ENCODE measurements at regions not wholly inside any gene's neighbourhood (a gene's known extent, or its start where the extent isn't known, plus 50 kb on each side); places are given as distances from the start of the nearest gene placed in this dataset.

DNA sequence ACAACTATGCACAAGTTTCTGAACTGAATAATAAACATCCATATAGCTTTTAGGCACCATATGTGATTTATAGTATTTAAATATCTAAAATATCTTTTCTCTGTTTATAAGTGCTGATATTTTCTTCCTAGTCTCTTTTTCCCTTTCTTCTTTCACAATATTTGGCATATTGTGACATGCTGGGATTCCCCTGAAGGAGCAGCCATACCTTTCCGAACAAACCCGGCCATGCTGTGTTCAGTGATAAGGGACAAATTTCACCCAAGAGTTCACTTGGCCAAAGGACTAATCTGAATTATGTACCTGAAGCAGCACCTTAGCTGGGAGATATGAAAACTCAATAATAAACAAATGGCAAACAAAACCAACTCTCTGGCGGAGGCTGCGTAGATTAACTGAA is 250.8 kb downstream of the RDH14 start:
- DNase-seq (ENCODE audit: low read depth): peak; percentile 29
- no peak overlapping the region for H3K9ac ChIP-seq (ENCODE audit: low read length)

DNA sequence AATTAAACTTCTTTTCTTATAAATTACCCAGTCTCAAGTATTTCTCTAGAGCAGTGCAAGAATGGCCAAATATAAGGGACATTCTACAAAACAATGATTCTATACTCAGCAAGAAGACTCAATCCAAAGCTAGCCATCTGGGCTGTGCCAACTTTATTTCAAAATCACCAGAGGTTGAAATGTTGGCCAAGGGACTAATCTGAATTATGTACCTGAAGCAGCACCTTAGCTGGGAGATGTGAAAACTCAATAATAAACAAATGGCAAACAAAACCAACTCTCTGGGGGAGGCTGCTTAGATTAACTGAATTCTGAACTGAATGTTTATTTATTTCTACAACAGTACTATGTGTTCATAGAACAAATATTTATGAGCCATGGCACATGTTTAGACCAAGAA is 251.3 kb downstream of the RDH14 start:
- Histone ChIP-seq H3K4me3 (ENCODE audit: low read length) (no peak overlapping the region), H3K36me3 (ENCODE audit: control insufficient read depth, insufficient read depth, low read length, severe bottlenecking) (no peaks in the 10 kb centered on the region), H3K9ac (ENCODE audit: low read length) (no peak overlapping the region), H3K9me3 (ENCODE audit: control insufficient read depth, low read length) (no peaks in the 10 kb centered on the region), H3K4me1 (ENCODE audit: control insufficient read depth, insufficient read depth, low read length) (no peaks in the 10 kb centered on the region), H3K27me3 (replicated peaks; ENCODE audit: control insufficient read depth, insufficient read depth, low read length) (no peaks in the 10 kb centered on the region)
- peak; percentile 24 for DNase-seq (ENCODE audit: low read depth)

More for the DNA sequence above, 250.8 kb downstream of the RDH14 start:
- H3K4me3 ChIP-seq (ENCODE audit: low read length): no peak overlapping the region
- no peaks in the 10 kb centered on the region for H3K27me3 ChIP-seq (replicated peaks; ENCODE audit: control insufficient read depth, insufficient read depth, low read length)
- no peaks in the 10 kb centered on the region for H3K4me1 ChIP-seq (ENCODE audit: control insufficient read depth, insufficient read depth, low read length)
- no peaks in the 10 kb centered on the region for H3K36me3 ChIP-seq (ENCODE audit: control insufficient read depth, insufficient read depth, low read length, severe bottlenecking)
- no peaks in the 10 kb centered on the region for H3K9me3 ChIP-seq (ENCODE audit: control insufficient read depth, low read length)

DNA sequence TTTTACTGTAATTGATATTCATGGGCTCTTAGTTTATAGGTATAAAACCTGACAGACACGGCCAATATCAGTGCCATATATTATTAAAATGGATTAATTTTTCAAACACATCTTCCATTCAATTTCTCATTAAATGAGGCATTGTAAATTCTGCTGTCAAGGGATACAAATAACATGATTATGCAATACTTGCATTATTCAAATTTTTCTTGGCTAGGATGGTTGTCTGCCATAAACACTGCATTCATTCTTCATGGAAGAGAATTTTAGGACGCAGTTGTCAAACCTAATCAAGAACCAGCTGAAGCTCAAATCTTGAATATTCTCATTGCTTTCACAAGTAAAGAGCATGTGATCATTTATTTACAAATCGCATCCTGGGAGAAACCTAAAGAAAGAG is 255.6 kb downstream of the RDH14 start:
- Histone ChIP-seq H3K27me3 (replicated peaks; ENCODE audit: control insufficient read depth, insufficient read depth, low read length) (no peaks in the 10 kb centered on the region), H3K4me3 (ENCODE audit: low read length) (no peak overlapping the region), H3K4me1 (ENCODE audit: control insufficient read depth, insufficient read depth, low read length) (peaks cover 6% of the 10 kb centered on the region), H3K9ac (ENCODE audit: low read length) (no peak overlapping the region), H3K9me3 (ENCODE audit: control insufficient read depth, low read length) (no peaks in the 10 kb centered on the region), H3K36me3 (ENCODE audit: control insufficient read depth, insufficient read depth, low read length, severe bottlenecking) (no peaks in the 10 kb centered on the region)
- DNase-seq (ENCODE audit: low read depth): no peak

DNA sequence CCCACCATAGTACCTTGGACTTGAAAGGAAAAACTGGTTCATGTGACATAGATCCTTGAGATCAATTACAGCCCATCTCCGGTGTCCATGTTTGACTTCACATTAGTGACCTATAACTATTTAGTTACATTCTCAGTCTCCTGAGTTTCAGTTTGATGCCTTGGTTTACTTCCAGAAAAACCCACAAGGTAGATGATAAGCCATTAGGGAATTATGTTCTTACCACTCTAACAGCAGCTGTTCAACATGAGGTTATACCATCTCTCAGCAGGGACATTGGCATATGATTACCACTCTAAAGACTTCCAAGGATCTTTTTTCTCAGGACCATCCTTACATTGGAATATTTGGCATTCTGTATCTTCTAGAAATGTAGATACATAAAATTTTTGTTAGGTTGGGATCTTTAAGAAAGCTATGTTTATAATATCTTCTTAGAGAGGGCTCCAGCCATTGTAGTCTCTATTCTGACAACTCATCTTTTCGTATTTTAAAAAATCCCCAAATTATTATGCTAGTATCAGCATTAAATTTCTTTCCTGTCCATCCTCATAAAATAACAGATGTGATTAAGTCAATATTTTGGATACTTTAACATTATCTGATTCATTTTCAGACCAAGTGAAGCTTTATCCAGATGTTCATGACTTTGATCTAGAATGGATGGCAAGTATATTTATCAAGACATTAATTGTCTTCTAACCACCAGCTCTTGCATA is 258.9 kb downstream of the RDH14 start:
- Histone ChIP-seq H3K4me1 (ENCODE audit: control insufficient read depth, insufficient read depth, low read length) (peaks cover 15% of the 10 kb centered on the region), H3K9me3 (ENCODE audit: control insufficient read depth, low read length) (no peaks in the 10 kb centered on the region), H3K4me3 (ENCODE audit: low read length) (no peak overlapping the region), H3K36me3 (ENCODE audit: control insufficient read depth, insufficient read depth, low read length, severe bottlenecking) (no peaks in the 10 kb centered on the region), H3K9ac (ENCODE audit: low read length) (no peak overlapping the region), H3K27me3 (replicated peaks; ENCODE audit: control insufficient read depth, insufficient read depth, low read length) (no peaks in the 10 kb centered on the region)
- no peak for DNase-seq (ENCODE audit: low read depth)

DNA sequence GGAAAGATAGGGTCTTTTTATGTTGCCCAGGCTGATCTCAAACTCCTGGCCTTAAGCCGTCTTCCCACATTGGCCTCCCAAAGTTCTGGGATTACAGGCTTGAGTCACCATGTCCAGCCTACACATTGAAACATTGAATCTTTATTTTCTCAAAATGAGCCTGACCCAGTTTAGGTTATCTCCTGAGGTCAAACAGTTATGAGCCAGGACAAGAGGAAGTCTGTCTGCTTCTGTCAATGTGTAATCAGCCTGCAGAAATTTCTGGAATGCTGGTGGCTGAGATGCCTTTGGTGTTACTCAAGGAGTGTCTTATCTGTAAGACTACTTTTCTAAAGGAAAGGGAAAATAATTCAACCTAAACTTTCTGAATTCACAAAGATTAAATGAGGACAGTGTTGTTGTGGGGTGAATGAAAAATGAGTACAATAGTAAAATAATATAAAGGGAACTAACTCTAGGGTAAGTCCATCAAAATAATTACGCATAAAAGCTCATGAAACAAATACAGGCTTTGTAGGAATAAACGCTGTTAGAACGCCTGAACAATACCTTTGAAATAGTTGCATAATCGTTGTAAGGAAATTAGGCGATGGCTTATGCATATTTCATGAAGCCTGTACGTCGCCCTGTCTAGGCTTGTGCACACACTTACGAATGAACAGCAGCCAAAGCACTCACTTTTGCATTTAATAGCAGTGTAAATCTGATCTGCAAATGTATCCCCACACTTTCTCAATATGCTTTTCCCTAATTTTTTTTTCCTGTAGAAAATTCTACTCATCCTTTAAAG is 260.8 kb downstream of the RDH14 start:
- no peak overlapping the region for H3K9ac ChIP-seq (ENCODE audit: low read length)
- H3K4me1 ChIP-seq (ENCODE audit: control insufficient read depth, insufficient read depth, low read length): peaks cover 15% of the 10 kb centered on the region
- no peaks in the 10 kb centered on the region for H3K9me3 ChIP-seq (ENCODE audit: control insufficient read depth, low read length)
- no peaks in the 10 kb centered on the region for H3K27me3 ChIP-seq (replicated peaks; ENCODE audit: control insufficient read depth, insufficient read depth, low read length)
- peak; percentile 66 for DNase-seq (ENCODE audit: low read depth)
- peak overlapping the region; percentile 44 for H3K4me3 ChIP-seq (ENCODE audit: low read length)
- no peaks in the 10 kb centered on the region for H3K36me3 ChIP-seq (ENCODE audit: control insufficient read depth, insufficient read depth, low read length, severe bottlenecking)

DNA sequence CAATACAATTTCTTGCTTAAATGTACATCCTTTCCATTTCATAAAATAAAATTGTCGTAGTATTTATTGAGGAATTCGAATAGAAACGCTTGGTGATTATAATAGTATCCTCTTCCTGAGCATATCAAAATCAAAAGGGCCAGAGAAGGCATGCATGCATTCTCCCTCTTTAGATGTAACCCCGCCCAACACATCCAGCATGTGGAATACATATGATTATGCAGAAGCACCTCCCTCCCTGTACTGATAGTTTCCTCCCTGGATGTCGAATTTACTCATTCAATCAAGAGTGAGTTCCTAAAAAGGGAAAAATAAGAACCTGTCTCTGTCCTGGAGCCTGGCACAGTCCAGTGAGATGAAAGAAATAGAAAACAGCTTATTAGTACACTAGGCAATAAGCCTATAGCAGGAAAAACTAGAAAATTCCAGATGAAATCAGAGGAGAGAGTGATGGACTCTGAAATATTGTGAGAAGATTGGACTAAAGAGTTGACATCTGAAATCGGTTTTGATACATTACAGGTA is 262.9 kb downstream of the RDH14 start:
- no peak for DNase-seq (ENCODE audit: low read depth)
- H3K4me3 ChIP-seq (ENCODE audit: low read length): no peak overlapping the region
- no peaks in the 10 kb centered on the region for H3K27me3 ChIP-seq (replicated peaks; ENCODE audit: control insufficient read depth, insufficient read depth, low read length)
- no peak overlapping the region for H3K9ac ChIP-seq (ENCODE audit: low read length)
- no peaks in the 10 kb centered on the region for H3K36me3 ChIP-seq (ENCODE audit: control insufficient read depth, insufficient read depth, low read length, severe bottlenecking)
- no peaks in the 10 kb centered on the region for H3K9me3 ChIP-seq (ENCODE audit: control insufficient read depth, low read length)
- H3K4me1 ChIP-seq (ENCODE audit: control insufficient read depth, insufficient read depth, low read length): peaks cover 15% of the 10 kb centered on the region

DNA sequence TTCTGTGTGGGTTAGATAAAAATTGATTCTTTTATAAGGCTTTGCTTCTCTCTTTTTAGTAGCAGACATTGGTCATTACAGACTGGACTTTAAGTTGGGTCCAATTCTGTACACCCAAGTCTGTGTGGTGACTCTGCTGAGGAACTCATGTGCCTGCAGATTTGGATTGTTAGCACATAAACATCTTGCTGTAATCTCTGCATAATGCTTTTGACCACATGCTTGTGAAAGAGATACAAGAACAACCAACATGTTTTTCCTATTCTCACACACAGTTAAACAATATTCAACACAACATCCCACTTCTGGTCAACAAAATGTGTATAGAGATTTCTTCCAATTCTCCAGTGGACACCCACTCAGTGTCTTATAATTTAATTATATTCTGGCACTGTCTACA is 270.1 kb downstream of the RDH14 start:
- Histone ChIP-seq H3K4me3 (ENCODE audit: low read length) (no peak overlapping the region), H3K27me3 (replicated peaks; ENCODE audit: control insufficient read depth, insufficient read depth, low read length) (no peaks in the 10 kb centered on the region), H3K36me3 (ENCODE audit: control insufficient read depth, insufficient read depth, low read length, severe bottlenecking) (no peaks in the 10 kb centered on the region), H3K9me3 (ENCODE audit: control insufficient read depth, low read length) (no peaks in the 10 kb centered on the region), H3K4me1 (ENCODE audit: control insufficient read depth, insufficient read depth, low read length) (peaks cover 7% of the 10 kb centered on the region), H3K9ac (ENCODE audit: low read length) (no peak overlapping the region)
- peak; percentile 41 for DNase-seq (ENCODE audit: low read depth)

DNA sequence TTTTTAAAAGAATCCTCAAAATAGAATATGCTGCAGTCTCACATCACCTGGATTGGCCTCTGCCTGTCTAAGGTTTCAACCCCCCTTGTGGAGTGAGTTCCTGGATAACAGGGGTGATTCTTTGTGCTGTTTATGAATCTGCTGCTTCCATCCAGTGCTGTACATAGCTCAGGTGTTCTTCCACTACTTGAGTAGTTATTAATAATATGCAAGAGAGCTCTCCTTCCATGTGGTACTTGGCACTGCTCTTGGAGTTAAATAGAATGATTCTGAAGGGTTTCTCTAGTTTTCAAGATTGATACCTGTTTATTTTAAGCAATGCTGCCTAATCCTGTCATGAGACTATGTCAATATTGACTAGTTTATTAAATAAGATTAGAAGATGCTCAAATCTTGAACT is 273.6 kb downstream of the RDH14 start:
- no peaks in the 10 kb centered on the region for H3K36me3 ChIP-seq (ENCODE audit: control insufficient read depth, insufficient read depth, low read length, severe bottlenecking)
- DNase-seq (ENCODE audit: low read depth): no peak
- no peak overlapping the region for H3K4me3 ChIP-seq (ENCODE audit: low read length)
- H3K4me1 ChIP-seq (ENCODE audit: control insufficient read depth, insufficient read depth, low read length): peaks cover 7% of the 10 kb centered on the region
- no peak overlapping the region for H3K9ac ChIP-seq (ENCODE audit: low read length)
- H3K9me3 ChIP-seq (ENCODE audit: control insufficient read depth, low read length): no peaks in the 10 kb centered on the region
- H3K27me3 ChIP-seq (replicated peaks; ENCODE audit: control insufficient read depth, insufficient read depth, low read length): no peaks in the 10 kb centered on the region

DNA sequence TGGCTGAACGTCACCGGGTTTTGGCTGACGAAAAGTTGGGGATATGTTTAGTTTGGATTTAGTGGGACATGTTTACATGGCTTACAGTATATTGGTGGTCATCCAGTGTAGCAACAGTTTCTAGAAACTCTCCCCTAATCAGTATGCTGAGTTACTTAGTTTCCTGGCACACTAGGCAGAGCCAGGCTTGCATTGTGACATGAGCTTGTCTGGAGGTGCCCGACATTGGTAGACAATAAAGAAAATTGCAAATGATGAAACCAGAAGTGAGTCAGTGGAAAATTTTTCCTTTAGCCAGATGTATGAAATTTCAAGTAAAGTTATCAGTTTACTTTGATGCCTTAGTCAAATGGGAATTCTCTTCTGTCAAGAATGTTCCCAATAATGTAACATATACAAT is 276.1 kb downstream of the RDH14 start:
- DNase-seq (ENCODE audit: low read depth): peak; percentile 19
- no peak overlapping the region for H3K9ac ChIP-seq (ENCODE audit: low read length)
- H3K4me1 ChIP-seq (ENCODE audit: control insufficient read depth, insufficient read depth, low read length): no peaks in the 10 kb centered on the region
- H3K4me3 ChIP-seq (ENCODE audit: low read length): no peak overlapping the region
- no peaks in the 10 kb centered on the region for H3K36me3 ChIP-seq (ENCODE audit: control insufficient read depth, insufficient read depth, low read length, severe bottlenecking)
- no peaks in the 10 kb centered on the region for H3K9me3 ChIP-seq (ENCODE audit: control insufficient read depth, low read length)
- no peaks in the 10 kb centered on the region for H3K27me3 ChIP-seq (replicated peaks; ENCODE audit: control insufficient read depth, insufficient read depth, low read length)

DNA sequence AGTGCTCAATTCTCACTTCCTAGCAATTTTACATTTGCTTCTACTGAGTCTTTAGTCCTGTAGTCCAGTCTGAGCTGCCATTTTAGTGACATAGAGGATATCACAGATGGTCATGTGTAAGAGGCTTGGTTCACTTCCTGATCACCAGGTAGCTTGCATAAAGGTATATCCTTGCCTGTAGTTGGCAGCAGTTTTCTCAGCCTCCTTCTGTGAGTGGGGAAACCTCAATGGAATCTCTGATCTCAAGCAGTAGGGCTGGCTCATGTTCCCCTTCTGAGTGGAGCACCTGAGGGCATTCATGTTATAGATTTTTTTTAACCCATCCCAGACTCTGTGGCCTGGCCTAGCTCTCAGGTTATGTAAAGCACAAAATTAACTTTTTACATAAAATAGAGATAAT is 278.4 kb downstream of the RDH14 start:
- no peaks in the 10 kb centered on the region for H3K9me3 ChIP-seq (ENCODE audit: control insufficient read depth, low read length)
- no peaks in the 10 kb centered on the region for H3K27me3 ChIP-seq (replicated peaks; ENCODE audit: control insufficient read depth, insufficient read depth, low read length)
- H3K36me3 ChIP-seq (ENCODE audit: control insufficient read depth, insufficient read depth, low read length, severe bottlenecking): no peaks in the 10 kb centered on the region
- DNase-seq (ENCODE audit: low read depth): no peak
- no peak overlapping the region for H3K9ac ChIP-seq (ENCODE audit: low read length)
- H3K4me1 ChIP-seq (ENCODE audit: control insufficient read depth, insufficient read depth, low read length): no peaks in the 10 kb centered on the region
- H3K4me3 ChIP-seq (ENCODE audit: low read length): no peak overlapping the region

DNA sequence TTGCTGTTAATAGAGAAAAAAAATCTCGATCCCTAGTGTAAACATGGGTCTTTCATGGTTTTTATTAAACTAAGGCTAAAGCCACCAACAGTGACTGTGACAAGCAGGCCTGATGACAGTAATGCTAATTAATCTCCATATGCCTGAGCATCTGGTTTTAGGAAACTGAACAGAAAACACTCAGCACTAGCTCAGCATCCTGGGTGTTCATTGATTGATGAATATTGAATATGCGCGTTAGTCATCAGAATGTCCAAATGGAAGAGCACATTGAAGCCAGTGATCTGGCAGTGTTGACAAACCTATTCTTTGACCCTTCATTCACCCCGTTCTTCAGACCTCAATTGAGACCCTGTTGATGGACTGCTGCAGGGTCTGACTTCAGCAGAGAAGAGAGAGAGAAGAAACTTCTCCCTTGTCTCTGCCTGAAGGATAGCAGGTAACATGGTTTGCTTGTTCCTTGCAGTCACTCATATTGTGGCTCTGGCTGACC is 283.8 kb downstream of the RDH14 start:
- no peak for DNase-seq (ENCODE audit: low read depth)
- Histone ChIP-seq H3K4me1 (ENCODE audit: control insufficient read depth, insufficient read depth, low read length) (no peaks in the 10 kb centered on the region), H3K9ac (ENCODE audit: low read length) (no peak overlapping the region), H3K27me3 (replicated peaks; ENCODE audit: control insufficient read depth, insufficient read depth, low read length) (no peaks in the 10 kb centered on the region), H3K9me3 (ENCODE audit: control insufficient read depth, low read length) (peaks cover 4% of the 10 kb centered on the region), H3K4me3 (ENCODE audit: low read length) (no peak overlapping the region), H3K36me3 (ENCODE audit: control insufficient read depth, insufficient read depth, low read length, severe bottlenecking) (no peaks in the 10 kb centered on the region)
